Activated CD4-positive, alpha-beta memory T cell treated with anti-CD3 and anti-CD28 coated beads for 36 hours (primary cell): ENCODE measurements at regions not wholly inside any gene's neighbourhood (a gene's known extent, or its start where the extent isn't known, plus 50 kb on each side); places are given as distances from the start of the nearest gene placed in this dataset.

ENCODE experiments used
- CTCF ChIA-PET: fragments of 350-600 bp; sonication (Branson Sonifier 250); formaldehyde crosslinking; loops from one replicate; lab custom pipeline; 2021; ENCODE audit warnings: antibody characterized with exemption, inconsistent platforms; lab: Charles Lee
- POLR2A ChIA-PET: fragments of 350-600 bp; sonication (Branson Sonifier 250); formaldehyde crosslinking; loops from one replicate; lab custom pipeline; 2021; ENCODE audit warnings: antibody characterized with exemption; lab: Charles Lee
- DNase-seq: peaks from one replicate; pipeline ENCODE4 v3.0.0-alpha.2; 2020
- H3K27ac Mint-ChIP-seq: one replicate; pipeline ENCODE4 v1.8.0; 2021; ENCODE audit warnings: mixed read lengths
- H3K27me3 Mint-ChIP-seq: one replicate; pipeline ENCODE4 v1.8.0; 2021; ENCODE audit warnings: mixed read lengths
- H3K36me3 Mint-ChIP-seq: one replicate; pipeline ENCODE4 v1.8.0; 2021; ENCODE audit warnings: mixed read lengths
- H3K4me1 Mint-ChIP-seq: one replicate; pipeline ENCODE4 v1.8.0; 2021; ENCODE audit warnings: low read depth, mixed read lengths
- H3K4me3 Mint-ChIP-seq: one replicate; pipeline ENCODE4 v1.8.0; 2021; ENCODE audit warnings: mild to moderate bottlenecking, mixed read lengths
- H3K9me3 Mint-ChIP-seq: one replicate; pipeline ENCODE4 v1.8.0; 2021; ENCODE audit warnings: mixed read lengths
- intact Hi-C: fragments of 100-400 bp; cut with micrococcal nuclease; formaldehyde crosslinking; loops from one replicate; pipeline ENCODE4 v1.15.1; 2023

DNA sequence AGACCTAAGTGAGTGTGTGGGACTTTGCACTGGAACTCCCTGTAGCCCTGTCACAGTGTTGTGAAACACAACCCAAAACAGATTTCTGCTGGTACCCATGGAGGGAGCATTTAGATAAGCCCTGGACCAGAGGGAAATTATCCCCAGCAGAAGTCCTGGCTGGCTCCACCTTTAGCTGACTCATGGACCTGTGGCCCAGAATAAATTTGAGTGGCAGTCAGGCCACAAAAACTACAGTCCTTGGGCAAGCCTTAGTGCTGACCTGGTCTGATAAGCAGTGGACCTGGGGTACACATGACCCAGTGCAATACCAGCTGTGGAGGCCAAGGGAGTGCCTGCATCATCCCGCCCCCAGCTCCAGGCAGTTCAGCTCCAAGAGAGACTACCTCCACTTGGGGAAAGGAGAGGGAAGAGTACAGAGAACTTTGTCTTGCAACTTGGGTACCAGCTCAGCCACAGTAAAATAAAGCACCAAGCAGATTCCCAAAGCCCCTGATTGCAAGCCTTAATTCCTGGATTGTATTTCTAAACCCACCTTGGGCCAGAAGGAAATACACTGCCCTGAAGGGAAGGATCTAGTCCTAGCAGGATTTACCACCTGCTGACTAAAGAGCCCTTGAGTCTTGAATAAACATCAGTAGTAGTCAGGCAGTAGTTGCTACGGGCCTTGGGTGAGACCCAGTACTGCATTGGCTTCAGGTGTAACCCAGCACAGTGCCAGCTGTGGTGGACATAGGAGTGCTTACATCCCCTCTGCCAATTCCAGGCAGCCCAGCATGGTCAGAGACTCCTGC lies 140.4 kb upstream of the COL21A1 start:
- ChIA-PET POLR2A (no interaction called here), CTCF (no interaction called here)
- intact Hi-C loops, result no loop called here
- peaks cover 2% of the 10 kb centered on the region for H3K27me3 Mint-ChIP-seq
- peaks cover 4% of the 10 kb centered on the region for H3K9me3 Mint-ChIP-seq
- H3K36me3 Mint-ChIP-seq, result no peaks in the 10 kb centered on the region
- H3K4me1 Mint-ChIP-seq, result no peaks in the 10 kb centered on the region
- no peak for DNase-seq
- H3K27ac Mint-ChIP-seq, result no peak overlapping the region
- no peak overlapping the region for H3K4me3 Mint-ChIP-seq

DNA sequence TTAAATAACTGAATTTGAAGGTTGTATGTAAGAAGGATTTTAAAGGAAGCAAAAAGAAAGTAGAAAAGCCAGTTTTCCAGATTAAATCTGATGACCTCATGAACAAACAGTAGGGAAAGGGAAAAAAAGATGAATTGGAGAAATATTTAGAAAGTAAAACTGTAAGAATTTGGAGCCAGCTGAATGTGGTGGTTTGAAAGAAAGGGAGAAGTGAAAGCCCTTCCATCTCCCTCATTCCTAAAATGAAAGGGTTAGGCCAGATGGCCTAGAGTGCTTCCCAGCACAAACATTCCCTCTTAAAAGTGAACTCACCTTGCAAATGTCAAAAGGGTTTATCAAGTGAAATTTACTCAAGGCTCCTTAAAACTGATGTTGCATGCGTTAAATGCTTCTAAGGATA lies 139.3 kb upstream of the COL21A1 start:
- peaks cover 4% of the 10 kb centered on the region for H3K9me3 Mint-ChIP-seq
- ChIA-PET POLR2A (no interaction called here), CTCF (no interaction called here)
- no peak overlapping the region for H3K4me3 Mint-ChIP-seq
- no peaks in the 10 kb centered on the region for H3K4me1 Mint-ChIP-seq
- intact Hi-C loops, result no loop called here
- no peaks in the 10 kb centered on the region for H3K36me3 Mint-ChIP-seq
- no peak for DNase-seq
- H3K27ac Mint-ChIP-seq, result no peak overlapping the region
- H3K27me3 Mint-ChIP-seq, result peaks cover 2% of the 10 kb centered on the region

DNA sequence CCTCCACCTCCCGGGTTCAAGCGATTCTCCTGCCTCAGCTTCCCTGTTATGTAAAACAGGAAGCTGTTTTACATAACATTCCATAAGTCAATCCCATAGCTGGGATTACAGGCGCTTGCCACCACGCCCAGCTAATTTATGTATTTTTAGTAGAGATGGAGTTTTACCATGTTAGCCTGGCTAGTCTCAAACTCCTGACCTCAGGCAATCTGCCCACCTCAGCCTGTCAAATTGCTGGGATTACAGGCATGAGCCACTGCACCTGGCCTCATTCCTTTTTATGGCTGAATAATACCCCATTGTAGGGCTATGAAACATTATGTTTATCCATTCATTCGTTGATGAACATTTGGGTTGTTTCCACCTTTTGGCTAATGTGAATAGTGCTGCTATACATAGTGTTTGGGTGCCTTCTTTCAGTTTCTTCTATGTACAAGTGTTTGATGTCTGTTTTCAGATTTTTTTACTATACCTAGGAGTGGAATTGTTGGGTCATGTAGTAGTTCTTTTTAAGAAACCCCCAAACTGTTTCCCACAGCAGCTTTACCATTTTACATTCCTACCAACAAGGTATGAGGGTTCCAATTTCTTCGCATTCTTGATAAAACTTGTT lies 138.7 kb upstream of the COL21A1 start:
- Mint-ChIP-seq H3K9me3 (peaks cover 4% of the 10 kb centered on the region), H3K27ac (no peak overlapping the region), H3K36me3 (no peaks in the 10 kb centered on the region), H3K4me3 (no peak overlapping the region), H3K27me3 (peaks cover 2% of the 10 kb centered on the region), H3K4me1 (no peaks in the 10 kb centered on the region)
- POLR2A ChIA-PET, result no interaction called here
- CTCF ChIA-PET, result no interaction called here
- intact Hi-C loops, result no loop called here
- no peak for DNase-seq

DNA sequence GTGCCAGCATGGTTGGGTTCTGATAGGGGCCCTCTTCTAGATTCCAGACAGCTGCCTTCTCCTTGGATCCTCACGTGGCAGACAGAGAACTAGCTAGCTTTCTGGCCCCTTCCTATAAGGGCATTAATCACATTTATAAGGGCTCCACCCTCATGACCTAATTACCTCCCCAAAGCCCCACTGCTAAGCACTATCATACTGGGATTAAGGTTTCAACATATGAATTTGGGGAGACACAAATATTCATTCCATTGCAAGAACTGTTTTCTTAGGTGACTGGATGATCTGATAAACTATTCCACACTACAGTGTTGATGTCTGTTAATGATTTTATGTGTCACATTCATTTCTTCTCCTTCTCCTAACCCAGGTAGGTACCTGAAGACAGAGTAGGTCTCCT lies 135.8 kb upstream of the COL21A1 start:
- POLR2A ChIA-PET, result no interaction called here
- no peaks in the 10 kb centered on the region for H3K36me3 Mint-ChIP-seq

DNA sequence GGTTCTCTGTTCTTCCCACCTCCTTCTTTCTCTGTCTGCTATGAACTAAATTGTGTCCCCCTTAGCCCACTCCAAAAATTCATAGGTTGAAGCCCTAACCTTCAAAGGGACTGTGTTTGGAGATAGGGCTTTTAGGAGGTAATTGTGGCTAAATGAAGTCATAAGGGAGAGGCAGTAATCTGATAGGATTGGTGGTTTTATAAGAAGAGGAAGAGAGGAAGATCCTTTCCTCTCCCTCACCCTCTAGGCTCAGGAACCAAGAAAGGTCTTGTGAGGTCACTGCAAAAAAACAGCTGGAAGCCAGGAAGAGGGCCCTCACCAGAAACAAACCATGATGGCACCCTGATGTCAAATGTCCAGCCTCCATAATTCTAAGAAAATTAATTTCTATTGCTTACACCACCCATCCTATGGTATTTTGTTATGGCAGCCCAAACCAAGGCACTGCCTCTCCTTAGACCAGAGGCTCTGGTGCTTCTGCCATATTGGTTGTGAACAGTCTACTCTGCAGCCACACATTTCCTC lies 135.1 kb upstream of the COL21A1 start:
- peaks cover 2% of the 10 kb centered on the region for H3K27me3 Mint-ChIP-seq
- no peaks in the 10 kb centered on the region for H3K4me1 Mint-ChIP-seq
- DNase-seq, result no peak
- H3K27ac Mint-ChIP-seq, result no peak overlapping the region
- no peaks in the 10 kb centered on the region for H3K9me3 Mint-ChIP-seq
- intact Hi-C loops, result no loop called here
- CTCF ChIA-PET, result no interaction called here
- POLR2A ChIA-PET, result no interaction called here
- H3K36me3 Mint-ChIP-seq, result no peaks in the 10 kb centered on the region
- H3K4me3 Mint-ChIP-seq, result no peak overlapping the region

More for the DNA sequence above, 135.8 kb upstream of the COL21A1 start:
- no peaks in the 10 kb centered on the region for H3K4me1 Mint-ChIP-seq
- H3K4me3 Mint-ChIP-seq, result no peak overlapping the region
- peaks cover 2% of the 10 kb centered on the region for H3K27me3 Mint-ChIP-seq
- no peaks in the 10 kb centered on the region for H3K9me3 Mint-ChIP-seq
- CTCF ChIA-PET, result no interaction called here
- no peak overlapping the region for H3K27ac Mint-ChIP-seq
- intact Hi-C loops, result no loop called here
- no peak for DNase-seq

DNA sequence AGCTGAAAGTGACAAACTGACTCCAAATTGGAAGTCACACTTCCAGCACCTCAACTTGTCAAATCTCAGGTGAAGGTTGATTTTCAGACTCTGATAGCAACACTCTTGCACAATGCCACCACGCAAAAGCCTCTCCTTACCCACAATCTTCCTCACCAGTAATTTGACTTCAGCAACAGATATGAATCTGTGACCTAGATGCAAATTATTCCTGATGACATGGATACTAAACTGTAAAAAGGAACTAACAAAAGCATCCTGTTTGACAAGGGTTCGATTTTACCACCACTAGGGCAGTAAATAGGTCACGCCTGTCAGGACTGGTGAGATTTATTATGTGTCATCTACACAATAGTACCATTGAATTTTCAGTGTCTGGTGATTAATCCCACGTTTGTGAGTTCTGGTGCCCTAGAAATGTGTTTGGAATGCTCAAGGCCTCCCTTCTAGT lies 134.4 kb upstream of the COL21A1 start:
- Mint-ChIP-seq H3K36me3 (no peaks in the 10 kb centered on the region), H3K4me3 (no peak overlapping the region), H3K27me3 (peaks cover 2% of the 10 kb centered on the region), H3K27ac (no peak overlapping the region), H3K9me3 (no peaks in the 10 kb centered on the region), H3K4me1 (no peaks in the 10 kb centered on the region)
- intact Hi-C loops, result no loop called here
- CTCF ChIA-PET, result no interaction called here
- DNase-seq, result no peak
- POLR2A ChIA-PET, result no interaction called here

DNA sequence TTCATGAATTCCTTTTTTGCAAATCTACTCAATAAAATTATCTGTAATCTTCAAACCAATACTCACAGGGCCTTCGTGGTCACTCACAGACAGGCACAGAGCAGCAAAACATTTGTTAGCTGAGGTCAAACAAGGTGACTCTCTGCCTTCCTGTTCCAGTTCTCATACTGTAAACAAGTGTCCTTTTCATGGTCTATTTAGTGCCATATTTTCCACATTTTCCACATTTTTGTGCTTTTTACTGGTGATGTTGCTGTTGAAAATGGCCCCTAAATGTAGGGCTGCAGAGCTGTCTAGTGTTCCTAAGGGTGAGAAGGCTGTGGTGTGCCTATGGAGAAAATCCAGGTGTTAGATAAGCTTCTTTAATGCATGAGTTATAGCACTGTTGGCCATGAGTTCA lies 133.1 kb upstream of the COL21A1 start:
- CTCF ChIA-PET, result interaction anchor here (1.1 kb wide), 1 partner anchor 189 kb away, joined by 4 read pairs; no protein-coding TSS in a partner anchor

DNA sequence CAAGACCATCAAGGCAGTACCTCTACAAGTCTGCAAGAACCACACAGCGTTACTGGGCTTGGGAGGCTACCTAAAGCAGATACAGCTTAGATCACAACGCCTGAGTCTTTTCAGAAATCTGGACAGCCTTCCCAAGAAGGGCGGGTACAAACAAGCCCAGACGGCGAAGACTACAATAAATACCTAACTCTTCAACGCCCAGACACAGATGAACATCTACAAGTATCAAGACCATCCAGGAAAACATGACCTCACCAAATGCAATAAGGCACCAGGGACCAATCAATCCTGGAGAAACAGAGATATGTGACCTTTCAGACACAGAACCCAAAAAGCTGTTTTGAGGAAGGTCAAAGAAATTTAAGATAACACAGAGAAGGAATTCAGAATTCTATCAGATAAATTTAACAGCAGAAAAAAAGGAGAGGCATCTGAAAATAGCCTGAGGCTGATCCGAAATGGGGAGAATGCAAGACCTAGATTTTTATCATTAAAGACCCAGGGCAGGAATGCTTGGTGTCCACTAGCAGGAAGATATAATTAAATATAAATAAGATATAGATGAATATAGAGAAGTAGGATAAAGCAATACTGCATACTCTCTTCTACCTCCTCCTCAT lies 131.7 kb upstream of the COL21A1 start:
- CTCF ChIA-PET, result no interaction called here
- H3K9me3 Mint-ChIP-seq, result no peaks in the 10 kb centered on the region
- no peaks in the 10 kb centered on the region for H3K4me1 Mint-ChIP-seq
- POLR2A ChIA-PET, result no interaction called here
- no peak overlapping the region for H3K4me3 Mint-ChIP-seq
- H3K27me3 Mint-ChIP-seq, result no peaks in the 10 kb centered on the region
- intact Hi-C loops, result no loop called here
- no peaks in the 10 kb centered on the region for H3K36me3 Mint-ChIP-seq
- H3K27ac Mint-ChIP-seq, result no peak overlapping the region
- no peak for DNase-seq

More for the DNA sequence above, 133.1 kb upstream of the COL21A1 start:
- H3K27ac Mint-ChIP-seq, result no peak overlapping the region
- H3K4me3 Mint-ChIP-seq, result no peak overlapping the region
- H3K9me3 Mint-ChIP-seq, result no peaks in the 10 kb centered on the region
- no peaks in the 10 kb centered on the region for H3K36me3 Mint-ChIP-seq
- peaks cover 2% of the 10 kb centered on the region for H3K27me3 Mint-ChIP-seq
- DNase-seq, result no peak
- intact Hi-C loops, result no loop called here
- H3K4me1 Mint-ChIP-seq, result no peaks in the 10 kb centered on the region
- POLR2A ChIA-PET, result no interaction called here

DNA sequence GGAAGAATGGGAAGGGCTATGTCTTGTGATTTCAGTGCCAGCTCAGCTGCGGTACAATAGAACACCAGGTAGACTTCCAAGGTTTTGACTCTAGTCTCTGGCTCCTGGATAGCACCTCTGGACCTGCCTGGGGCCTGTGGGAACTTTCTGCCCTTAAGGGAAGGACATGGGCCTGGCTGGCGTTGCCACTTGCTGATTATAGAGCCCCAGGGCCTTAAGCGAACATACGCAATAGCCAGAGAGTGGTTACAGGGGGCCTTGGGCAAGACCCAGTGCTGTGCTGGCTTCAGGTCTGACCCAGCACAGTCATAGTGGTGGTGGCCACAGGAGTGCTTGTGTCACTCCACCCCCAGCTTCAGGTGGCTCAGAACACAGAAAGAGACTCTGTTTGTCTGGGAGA lies 131.1 kb upstream of the COL21A1 start:
- Mint-ChIP-seq H3K4me1 (no peaks in the 10 kb centered on the region), H3K27ac (no peak overlapping the region), H3K27me3 (no peaks in the 10 kb centered on the region), H3K4me3 (no peak overlapping the region), H3K9me3 (no peaks in the 10 kb centered on the region), H3K36me3 (no peaks in the 10 kb centered on the region)
- DNase-seq, result no peak
- CTCF ChIA-PET, result no interaction called here
- POLR2A ChIA-PET, result no interaction called here
- intact Hi-C loops, result no loop called here

DNA sequence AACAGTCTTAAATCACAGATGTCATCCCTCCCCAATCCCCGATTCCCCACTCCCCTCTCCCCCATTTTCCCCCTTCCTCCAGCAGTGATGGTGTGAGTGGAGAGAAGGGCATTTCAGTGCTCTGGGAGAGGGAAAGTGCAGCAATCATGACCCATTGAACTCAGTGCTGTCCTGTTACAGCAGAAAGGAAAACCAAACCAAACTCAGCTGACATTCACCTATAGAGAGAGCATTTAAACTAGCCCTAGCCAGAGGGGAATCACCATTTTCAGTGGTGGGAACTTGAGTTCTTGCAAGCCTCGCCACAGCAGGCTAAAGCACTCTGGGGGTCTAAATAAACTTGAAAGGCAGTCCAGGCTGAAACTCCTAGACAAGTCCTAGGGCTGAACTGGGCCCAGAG lies 129.9 kb upstream of the COL21A1 start:
- POLR2A ChIA-PET, result no interaction called here
- intact Hi-C loops, result no loop called here
- Mint-ChIP-seq H3K9me3 (no peaks in the 10 kb centered on the region), H3K27ac (no peak overlapping the region), H3K27me3 (no peaks in the 10 kb centered on the region), H3K4me3 (no peak overlapping the region), H3K36me3 (no peaks in the 10 kb centered on the region), H3K4me1 (no peaks in the 10 kb centered on the region)
- CTCF ChIA-PET, result no interaction called here
- DNase-seq, result no peak

DNA sequence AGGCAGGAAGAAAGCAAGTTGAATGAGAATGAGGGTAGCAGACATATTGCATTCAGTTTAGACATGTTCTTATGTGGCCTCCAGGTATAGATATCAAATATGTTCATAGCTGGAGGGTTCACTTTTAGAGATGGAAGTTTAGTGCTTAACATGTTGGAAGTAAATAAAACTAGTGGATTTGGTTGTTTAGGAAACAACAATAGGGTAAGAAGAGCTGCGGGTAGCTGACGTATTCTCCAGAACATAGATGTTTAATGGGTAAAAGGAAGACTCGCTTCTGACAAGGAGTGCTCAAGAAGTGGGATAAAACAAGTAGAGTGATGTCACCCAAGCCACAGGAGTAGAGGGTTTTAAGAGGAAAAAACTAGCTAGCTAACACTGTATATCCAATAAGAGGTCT lies 128.4 kb upstream of the COL21A1 start:
- H3K4me1 Mint-ChIP-seq, result no peaks in the 10 kb centered on the region
- no peak overlapping the region for H3K27ac Mint-ChIP-seq
- H3K27me3 Mint-ChIP-seq, result no peaks in the 10 kb centered on the region
- H3K36me3 Mint-ChIP-seq, result no peaks in the 10 kb centered on the region
- DNase-seq, result no peak
- H3K4me3 Mint-ChIP-seq, result no peak overlapping the region
- ChIA-PET CTCF (no interaction called here), POLR2A (no interaction called here)
- H3K9me3 Mint-ChIP-seq, result no peaks in the 10 kb centered on the region
- intact Hi-C loops, result no loop called here

DNA sequence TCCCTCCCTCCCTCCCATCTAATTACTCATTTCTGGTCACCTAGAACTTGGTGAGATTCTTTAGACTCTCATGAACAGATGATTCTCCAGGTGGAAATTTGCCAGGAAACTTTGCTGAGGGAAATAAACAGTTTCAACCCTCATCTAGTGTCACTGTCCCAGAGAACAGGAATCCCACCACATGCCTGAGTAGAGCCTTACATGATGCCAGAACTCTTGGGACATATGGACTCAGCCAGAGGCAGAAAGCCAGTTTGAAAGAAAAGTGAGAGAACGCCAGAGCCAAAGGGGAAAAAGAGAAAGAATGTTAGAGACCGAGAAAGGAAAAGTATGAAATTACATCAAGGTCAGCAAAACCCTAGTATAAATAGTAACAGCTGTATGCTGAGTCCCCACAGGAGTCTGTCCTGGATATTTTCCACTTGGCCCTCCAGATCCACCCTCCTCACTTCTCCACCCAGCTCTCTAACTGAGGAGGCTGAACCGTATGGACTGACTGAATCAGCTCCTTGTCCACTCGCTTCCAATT lies 127.5 kb upstream of the COL21A1 start:
- H3K27ac Mint-ChIP-seq, result no peak overlapping the region
- H3K36me3 Mint-ChIP-seq, result no peaks in the 10 kb centered on the region
- intact Hi-C loops, result no loop called here
- ChIA-PET CTCF (no interaction called here), POLR2A (no interaction called here)
- no peak overlapping the region for H3K4me3 Mint-ChIP-seq
- H3K4me1 Mint-ChIP-seq, result peaks cover 2% of the 10 kb centered on the region
- H3K9me3 Mint-ChIP-seq, result no peaks in the 10 kb centered on the region
- no peaks in the 10 kb centered on the region for H3K27me3 Mint-ChIP-seq
- no peak for DNase-seq
